ENCODE measurements at regions not wholly inside any gene's neighbourhood (a gene's known extent, or its start where the extent isn't known, plus 50 kb on each side); places are given as distances from the start of the nearest gene placed in this dataset.

- TF ChIP-seq ZNF639 (CRISPR knock-in tag; conservative IDR thresholded peaks at IDR 0.05 in 1 of 2, IDR thresholded peaks at IDR 0.05 in 1 of 2) (peak in 1 of 2 experiments; percentile 73; a peak in 1 of 4 replicates), ZNF263 (CRISPR knock-in tag; IDR thresholded peaks at IDR 0.05; ENCODE audit: borderline replicate concordance) (no peak), GABPA (tag; conservative IDR thresholded peaks at IDR 0.05; ENCODE audit: low read depth) (peak; percentile 34; the same call in 1 of the 2 replicates), SNAPC5 (CRISPR knock-in tag; IDR thresholded peaks at IDR 0.05) (no peak), BCL6 (CRISPR knock-in tag; IDR thresholded peaks at IDR 0.05) (0 out of 2 replicates have a peak, but pooled peaks have one; percentile 0), MAZ (CRISPR knock-in tag; conservative IDR thresholded peaks at IDR 0.05 in 1 of 2, IDR thresholded peaks at IDR 0.05 in 1 of 2) (0 out of 4 replicates have a peak, but pooled peaks of 1 of the 2 experiments have one; percentile 50), ZNF740 (CRISPR knock-in tag; IDR thresholded peaks at IDR 0.05) (no peak), ZNF740 (tag; IDR thresholded peaks at IDR 0.05) (no peak), TEAD1 (CRISPR knock-in tag; IDR thresholded peaks at IDR 0.05) (peak in 1 of 2 experiments; percentile 31; a peak in 1 of 4 replicates), U2AF2 (optimal IDR thresholded peaks at IDR 0.05; ENCODE audit: low read depth, low read length) (no peak), RBM22 (IDR thresholded peaks at IDR 0.05; ENCODE audit: low read depth, low read length, poor library complexity, severe bottlenecking) (no peak), SMARCA4 (IDR thresholded peaks at IDR 0.05) (peak; percentile 65; the same call in 1 of the 2 replicates), ZNF717 (CRISPR knock-in tag; IDR thresholded peaks at IDR 0.05) (no peak), NFE2 (IDR thresholded peaks at IDR 0.05; ENCODE audit: low read depth) (no peak), POLR2AphosphoS5 (IDR thresholded peaks at IDR 0.05; ENCODE audit: control insufficient read depth, insufficient read depth, low read depth, low read length) (no peak), IRF9 (tag; IDR thresholded peaks at IDR 0.05) (0 out of 2 replicates have a peak, but pooled peaks have one; percentile 30), PKNOX1 (IDR thresholded peaks at IDR 0.05) (0 out of 2 replicates have a peak, but pooled peaks have one; percentile 8), ZFX (CRISPR knock-in tag; IDR thresholded peaks at IDR 0.05) (peak; percentile 50; the same call in 1 of the 2 replicates), ZBED1 (IDR thresholded peaks at IDR 0.05) (no peak), CTBP1 (IDR thresholded peaks at IDR 0.05; ENCODE audit: borderline replicate concordance) (peak; percentile 29; the same call in 1 of the 2 replicates), ZNF589 (CRISPR knock-in tag; IDR thresholded peaks at IDR 0.05; ENCODE audit: low read depth) (peak; percentile 64), FOSL1 (tag; conservative IDR thresholded peaks at IDR 0.05) (peak; percentile 57), NELFE (IDR thresholded peaks at IDR 0.05; ENCODE audit: insufficient read depth, insufficient read length) (no peak), ZNF445 (CRISPR knock-in tag; IDR thresholded peaks at IDR 0.05; ENCODE audit: low read depth) (no peak)
These were observed 69.2 kb upstream of the MFGE8 start (continued) for GRCh38 chr15:88982304-88982945.

Measured in K562 (cell line).